ENCODE measurements at regions not wholly inside any gene's neighbourhood (a gene's known extent, or its start where the extent isn't known, plus 50 kb on each side); places are given as distances from the start of the nearest gene placed in this dataset.

GRCh38 chr4:19803406-19803805 lies 448.3 kb upstream of the SLIT2 start:
- no peak for DNase-seq (ENCODE audit: low read depth)

DNA sequence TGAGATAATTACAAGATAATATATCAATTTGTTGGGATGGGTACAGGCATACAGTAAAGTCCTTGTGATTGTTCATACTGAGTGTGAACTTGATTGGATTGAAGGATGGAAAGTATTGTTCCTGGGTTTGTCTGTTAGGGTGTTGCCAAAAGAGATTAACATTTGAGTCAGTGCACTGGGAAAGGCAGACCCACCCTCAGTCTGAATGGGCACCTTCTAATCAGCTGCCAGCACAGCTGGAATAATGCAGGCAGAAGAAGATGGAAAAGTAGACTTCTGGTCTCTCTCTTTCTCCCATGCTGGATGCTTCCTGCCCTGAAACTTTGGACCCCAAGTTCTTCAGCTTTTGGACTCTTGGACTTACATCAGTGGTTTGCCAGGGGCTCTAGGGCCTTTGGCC lies 457.9 kb upstream of the SLIT2 start:
- no peak for DNase-seq (ENCODE audit: low read depth)

DNA sequence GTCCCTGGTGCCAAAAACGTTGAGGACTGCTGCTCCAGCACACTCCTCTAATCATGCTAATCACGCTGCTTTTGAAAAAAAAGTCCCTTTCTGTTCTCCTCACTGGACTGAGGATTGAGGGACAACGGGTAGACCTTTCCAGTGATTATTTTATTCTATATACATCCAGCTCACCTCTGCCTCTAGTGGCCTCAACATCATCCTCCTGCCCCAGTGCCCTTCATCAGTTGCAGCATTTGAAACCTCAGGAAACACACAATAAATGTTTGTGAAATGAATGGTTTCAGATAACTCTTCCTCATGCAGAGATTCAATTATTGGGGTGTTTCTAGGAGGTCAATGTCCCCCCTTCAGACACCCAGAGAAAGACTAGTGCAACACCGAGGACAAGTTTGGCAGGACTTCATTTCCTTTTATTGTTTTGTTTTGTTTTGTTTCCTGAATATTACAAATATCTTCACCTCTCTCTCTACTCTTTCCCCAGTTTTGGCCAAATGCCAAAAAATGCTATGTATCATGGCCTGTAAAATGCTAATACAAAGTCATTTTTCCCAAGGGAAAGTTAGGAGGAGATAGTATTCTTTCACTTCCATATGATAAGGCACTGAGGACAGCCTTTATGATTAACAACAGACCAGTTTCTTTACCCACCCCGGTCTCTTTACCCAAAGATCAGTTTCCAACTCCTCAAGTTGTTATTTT lies 460.1 kb upstream of the SLIT2 start:
- DNase-seq (ENCODE audit: low read depth), result no peak

GRCh38 chr4:19786616-19787015 lies 465.1 kb upstream of the SLIT2 start:
- DNase-seq (ENCODE audit: low read depth), result no peak

DNA sequence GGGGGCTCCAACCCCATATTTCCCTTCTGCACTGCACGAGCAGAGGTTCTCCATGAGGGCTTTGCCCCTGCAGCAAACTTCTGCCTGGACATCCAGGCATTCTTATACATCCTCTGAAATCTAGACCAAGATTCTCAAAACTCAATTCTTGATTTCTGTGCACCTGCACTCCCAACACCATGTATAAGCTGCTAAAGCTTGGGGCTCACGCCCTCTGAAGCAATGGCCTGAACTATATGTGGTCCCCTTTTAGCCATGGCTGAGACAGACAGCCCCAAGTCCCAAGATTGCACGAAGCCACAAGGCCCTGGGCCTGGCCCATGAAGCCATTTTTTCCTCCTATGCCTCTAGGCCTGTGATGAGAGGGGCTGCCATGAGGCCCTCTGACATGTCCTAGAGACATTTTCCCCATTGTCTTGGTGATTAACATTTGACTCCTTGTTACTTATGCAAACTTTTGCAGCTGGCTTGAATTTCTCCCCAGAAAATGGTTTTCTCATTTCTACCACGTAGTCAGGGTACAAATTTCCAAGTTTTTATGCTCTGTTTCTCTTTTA lies 468.0 kb upstream of the SLIT2 start:
- no peak for DNase-seq (ENCODE audit: low read depth)

DNA sequence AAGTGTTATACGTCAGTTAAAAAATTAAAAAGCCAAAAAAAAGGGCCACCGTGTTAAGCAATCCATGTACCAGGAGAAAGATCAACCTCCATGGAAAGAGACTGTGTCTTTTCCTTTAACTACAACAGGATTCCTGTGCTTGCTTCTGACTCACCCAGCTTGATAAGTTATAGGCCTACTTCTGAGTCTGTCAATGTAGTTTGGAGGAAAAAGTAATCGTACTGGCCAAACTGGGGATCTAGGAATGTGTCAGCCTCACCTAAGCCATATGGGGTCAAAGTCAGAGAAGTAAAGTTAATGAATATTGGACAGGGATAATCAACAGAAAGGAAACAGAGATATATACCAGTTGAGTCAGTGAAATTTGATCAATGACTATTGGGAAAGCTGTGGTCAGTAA lies 470.8 kb upstream of the SLIT2 start:
- DNase-seq (ENCODE audit: low read depth), result no peak

DNA sequence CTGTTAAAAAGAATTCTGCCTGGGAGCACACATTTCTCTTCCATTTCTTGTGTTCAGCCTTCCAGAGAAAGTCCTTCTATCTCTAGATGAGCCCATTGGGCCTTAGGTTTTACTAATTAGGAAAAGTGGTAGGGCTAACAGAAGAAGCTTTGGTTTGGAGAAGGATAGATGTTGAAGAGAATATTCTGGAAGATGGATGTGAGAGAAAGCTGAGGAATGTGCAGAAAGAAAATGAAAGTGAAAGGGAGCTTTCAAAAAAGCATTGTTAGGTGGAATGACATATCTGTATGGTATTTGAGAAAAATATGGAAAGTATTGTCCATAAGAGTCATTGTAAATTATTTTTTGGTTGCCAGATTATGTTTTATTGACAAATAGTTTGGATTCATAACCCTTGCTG lies 474.8 kb upstream of the SLIT2 start:
- no peak for DNase-seq (ENCODE audit: low read depth)

DNA sequence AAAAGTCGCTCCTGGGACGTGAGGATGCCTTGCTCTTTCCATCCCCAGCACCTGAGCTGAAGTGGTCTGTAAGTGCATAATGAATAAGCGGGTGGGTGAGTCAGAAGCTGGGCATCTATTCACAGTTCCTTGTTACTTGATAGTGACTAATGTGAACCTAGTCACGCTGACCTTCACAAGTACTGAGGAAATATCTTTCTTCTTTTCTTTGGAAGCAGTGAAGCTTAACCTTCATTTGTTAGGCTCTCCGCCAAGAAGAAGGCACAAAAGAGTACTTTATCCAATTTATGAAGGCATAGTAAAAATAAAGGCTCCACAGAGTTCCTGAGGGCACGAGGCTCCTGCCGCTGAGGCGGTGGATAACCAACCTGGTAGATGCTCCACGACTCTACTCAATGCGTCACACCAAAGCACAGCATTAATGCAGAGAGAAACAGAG lies 475.7 kb upstream of the SLIT2 start:
- DNase-seq (ENCODE audit: low read depth), result peak; percentile 13

DNA sequence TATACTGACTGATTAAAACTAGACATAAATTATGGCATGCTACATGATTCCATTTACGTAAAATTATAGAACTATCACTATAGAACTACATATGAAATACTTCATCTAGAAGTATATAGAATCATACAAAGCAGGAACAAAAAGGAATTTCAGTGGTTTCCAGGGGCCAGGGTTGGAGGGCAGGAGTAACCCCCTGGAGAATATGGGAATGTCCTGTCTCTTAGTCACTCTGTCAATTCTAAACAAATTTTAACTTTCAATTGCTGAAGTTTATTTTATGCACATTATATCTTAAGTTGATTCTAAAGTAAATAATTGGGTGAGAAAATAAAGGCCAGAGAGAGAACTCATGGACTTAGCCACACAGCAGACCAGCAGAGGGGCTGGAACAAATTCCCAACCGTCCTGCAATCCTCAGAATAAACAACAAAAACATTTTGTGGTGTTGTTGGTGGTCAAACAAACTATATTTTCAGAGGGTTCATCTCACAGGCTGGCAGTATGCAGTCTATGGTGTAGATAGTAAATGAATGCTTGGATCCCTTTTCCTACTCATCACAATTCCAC lies 476.9 kb upstream of the SLIT2 start:
- DNase-seq (ENCODE audit: low read depth), result no peak

- no peak for DNase-seq (ENCODE audit: low read depth)
Observed at GRCh38 chr4:19772581-19772980, 479.1 kb upstream of the SLIT2 start.

- DNase-seq (ENCODE audit: low read depth), result no peak
Observed at GRCh38 chr4:19756661-19757060, 495.0 kb upstream of the SLIT2 start.

DNA sequence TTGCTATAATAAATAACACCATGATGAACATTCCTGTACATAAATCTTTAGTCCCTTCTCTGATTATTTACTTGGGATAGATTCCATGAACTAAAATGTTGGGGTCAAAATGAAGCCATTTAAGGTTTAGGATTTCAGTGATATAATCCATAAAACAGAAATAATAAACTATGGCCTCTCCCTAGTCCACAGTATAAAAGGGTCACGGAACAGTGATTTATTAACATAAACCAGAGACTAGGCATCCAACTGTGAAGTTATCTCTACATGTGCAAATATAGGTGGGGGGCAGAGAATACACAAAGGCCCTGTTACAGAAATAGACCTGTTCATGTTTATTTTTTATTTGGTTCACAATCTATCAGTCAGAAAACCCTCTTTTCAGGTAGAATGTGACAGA lies 499.1 kb upstream of the SLIT2 start:
- DNase-seq (ENCODE audit: low read depth), result no peak

DNA sequence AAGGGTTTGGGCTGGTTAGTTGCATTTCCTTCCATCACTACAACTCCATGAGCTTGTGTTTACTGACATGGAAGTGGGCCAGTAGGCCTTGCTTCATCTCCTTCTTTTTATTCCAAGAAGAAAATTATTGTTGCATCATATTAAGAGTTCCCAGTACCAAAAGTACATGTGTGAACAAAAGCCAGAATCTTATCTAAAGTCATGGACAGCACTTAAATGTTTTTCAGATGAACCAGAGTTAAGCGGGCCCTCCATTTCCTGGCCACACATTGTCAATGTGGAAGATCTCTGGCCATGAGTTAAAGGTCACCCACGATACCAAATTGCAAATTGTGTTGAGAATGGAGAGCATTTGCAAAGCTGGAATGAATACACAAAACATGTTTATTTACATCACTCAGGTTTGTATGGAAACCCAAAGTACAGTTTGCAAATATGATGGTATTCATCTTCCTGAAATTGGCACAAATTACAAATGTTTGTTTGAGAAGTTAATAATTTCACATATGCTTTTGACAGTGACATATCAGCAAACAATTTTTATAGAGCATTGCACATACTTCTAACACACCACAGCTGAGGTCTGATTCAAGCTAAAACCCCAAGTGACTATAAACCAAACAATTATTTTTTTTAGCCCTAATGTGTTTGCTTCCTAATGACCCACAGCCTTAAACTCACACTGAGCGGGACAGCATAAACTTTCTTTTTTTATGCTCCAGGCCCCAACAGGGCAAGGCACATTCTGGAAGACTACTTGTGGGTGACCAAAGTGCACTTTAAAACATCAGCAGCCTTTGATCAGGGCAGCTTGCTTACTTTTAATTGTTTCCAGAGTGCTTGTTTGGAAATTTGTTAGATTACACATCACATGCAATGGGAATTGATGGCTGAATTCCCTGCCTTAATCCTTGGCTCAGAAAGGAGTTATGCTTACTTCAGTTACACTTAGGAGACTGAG lies 502.9 kb upstream of the SLIT2 start:
- DNase-seq (ENCODE audit: low read depth), result peak; percentile 3

GRCh38 chr4:19746377-19746776 lies 505.3 kb upstream of the SLIT2 start:
- no peak for DNase-seq (ENCODE audit: low read depth)

DNA sequence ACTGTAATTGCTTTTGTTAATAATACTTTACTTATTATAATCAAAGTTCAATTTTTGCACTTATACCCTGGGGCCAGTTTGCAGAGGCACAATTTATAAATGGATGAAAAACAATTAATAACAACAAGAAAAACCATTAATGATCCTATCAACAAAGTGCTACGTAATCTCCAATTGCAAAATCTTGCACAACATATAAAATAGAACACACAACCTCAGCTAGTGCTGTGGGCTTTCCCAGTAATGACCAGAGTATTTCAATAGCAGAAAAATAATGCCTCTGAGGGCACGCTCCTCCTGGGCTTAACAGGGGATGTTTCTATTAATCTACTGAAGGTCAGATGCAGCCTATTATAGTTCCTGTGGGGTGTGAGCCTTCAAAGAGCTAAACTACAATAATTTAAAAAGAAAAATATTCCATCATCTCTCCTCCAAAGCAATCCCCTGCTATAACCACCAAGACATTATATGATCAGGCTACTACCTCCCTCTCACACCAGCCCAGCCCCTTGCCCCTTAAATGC lies 508.5 kb upstream of the SLIT2 start:
- DNase-seq (ENCODE audit: low read depth), result no peak

DNA sequence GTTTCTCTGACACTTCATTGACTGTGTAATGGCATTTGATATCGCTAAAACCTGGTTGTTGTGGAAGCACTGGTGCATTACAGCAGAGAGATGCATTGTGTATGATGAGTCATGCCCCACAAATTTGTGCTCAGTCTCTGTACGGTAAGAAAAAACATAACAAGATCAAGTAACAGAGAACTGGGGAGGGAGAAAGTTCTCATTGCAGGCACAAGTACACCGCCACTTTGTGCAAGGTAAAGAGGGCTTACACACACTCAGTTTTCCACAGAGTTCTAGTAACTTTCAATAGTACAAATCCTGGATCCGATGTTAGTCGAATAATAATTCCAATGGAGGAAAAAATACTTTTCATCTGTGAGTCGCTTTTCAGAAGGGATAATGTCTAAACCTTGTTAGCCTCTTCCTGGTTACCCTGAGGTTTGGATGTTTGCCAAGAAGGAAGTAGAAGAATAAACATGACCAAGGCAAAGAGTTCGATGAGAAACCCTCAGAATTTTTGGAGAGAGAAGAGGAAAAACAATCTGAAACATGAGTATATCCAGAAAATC lies 512.5 kb upstream of the SLIT2 start:
- peak; percentile 56 for DNase-seq (ENCODE audit: low read depth)

DNA sequence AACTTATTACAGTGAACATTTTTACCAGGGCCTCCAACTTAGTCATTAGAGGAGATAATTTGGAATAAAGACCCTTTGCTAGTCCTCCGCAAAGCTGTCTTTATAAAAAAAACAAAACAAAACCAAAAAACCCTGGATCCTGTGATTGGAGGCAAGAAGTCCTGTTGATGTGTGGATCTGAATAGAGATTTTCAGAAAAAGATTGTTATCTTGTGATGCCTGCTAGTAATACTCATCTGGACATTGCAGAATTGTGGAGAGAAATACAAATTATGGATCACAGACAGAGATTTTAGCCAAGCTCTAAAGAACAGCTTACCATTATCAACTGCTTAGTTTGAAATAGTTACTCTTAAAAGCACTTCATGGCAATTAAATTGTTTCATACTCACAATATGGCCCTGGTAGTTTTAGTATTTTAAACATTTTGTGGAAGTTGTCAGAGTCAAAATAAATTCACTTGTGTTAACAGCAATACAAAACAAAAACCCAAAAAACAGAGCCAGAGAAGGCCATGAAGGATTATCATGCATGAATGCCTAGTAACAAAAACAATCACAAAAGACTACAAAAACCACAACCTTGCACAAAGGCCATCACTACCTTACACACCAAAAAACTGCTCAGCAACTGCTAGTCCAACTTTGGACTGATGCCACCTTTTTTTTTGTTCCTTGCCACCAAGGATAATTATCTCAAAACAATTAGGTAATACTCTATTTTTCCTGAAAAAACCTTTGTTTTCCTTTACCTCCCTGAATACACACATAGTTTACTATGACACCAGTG lies 514.5 kb upstream of the SLIT2 start:
- no peak for DNase-seq (ENCODE audit: low read depth)

- DNase-seq (ENCODE audit: low read depth), result no peak
Observed at GRCh38 chr4:19735012-19735411, 516.7 kb upstream of the SLIT2 start.

DNA sequence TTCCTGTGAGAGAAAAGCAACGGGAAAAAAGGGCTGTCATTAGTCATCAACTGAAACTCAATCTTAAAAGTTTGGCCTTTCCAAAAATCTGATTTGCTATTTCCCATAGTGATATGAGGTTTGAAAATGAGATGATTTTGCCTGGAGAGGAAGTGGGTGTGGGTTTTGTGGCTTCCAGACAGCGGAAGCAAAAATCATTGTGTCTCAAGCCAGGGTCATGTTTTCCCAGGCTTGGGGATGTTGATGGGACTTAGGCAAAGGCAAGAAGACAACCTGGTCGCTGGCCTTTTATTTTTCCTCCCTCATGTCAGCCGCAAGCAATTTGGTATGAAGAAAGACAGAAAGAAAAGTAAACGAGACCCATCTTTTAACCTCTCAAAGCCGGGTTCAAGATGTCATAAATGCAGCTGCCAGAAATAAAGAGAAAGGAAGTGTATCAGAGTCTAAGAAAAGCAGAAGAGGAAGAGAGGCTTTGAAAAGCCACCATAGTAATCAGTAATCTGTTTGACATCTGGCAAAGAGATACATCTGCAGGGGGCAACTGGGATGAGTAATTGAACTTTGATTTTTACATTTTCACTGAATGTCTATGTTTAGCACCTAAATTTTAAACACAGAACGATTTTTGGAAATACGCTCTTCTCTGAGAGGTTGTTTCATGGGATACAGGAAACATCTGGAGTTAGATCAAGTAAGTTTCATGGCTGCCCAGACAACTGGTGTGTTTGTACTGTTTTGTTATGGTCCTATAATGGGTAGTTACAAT lies 521.6 kb upstream of the SLIT2 start:
- DNase-seq (ENCODE audit: low read depth), result peak; percentile 23

GRCh38 chr4:19728773-19729172 lies 522.9 kb upstream of the SLIT2 start:
- no peak for DNase-seq (ENCODE audit: low read depth)

All from myocyte (in vitro differentiated cells).